ENCODE measurements at regions not wholly inside any gene's neighbourhood (a gene's known extent, or its start where the extent isn't known, plus 50 kb on each side); places are given as distances from the start of the nearest gene placed in this dataset.

DNA sequence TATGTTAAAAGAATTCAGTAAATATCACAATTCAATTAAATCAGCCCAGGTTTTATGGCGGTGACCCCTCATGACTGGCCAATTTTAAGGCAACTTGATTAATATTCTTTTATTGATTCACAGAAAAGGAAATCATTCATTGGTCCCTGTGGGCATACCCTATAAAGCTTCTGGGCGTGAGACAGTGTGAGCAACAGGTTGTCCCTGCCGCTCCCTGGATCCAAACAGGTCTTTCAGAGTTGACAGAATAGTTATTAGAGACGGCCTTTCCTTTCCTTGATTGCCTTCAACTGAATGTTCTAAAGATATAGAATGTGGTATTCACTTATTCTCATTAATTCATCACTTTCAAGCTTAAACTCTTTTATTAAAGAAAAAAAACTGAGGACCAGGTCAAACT is 433.9 kb downstream of the KCNJ2 start:
- no peak for TF ChIP-seq POLR2AphosphoS5 (IDR thresholded peaks at IDR 0.05)
- TF ChIP-seq, protein P1, sequence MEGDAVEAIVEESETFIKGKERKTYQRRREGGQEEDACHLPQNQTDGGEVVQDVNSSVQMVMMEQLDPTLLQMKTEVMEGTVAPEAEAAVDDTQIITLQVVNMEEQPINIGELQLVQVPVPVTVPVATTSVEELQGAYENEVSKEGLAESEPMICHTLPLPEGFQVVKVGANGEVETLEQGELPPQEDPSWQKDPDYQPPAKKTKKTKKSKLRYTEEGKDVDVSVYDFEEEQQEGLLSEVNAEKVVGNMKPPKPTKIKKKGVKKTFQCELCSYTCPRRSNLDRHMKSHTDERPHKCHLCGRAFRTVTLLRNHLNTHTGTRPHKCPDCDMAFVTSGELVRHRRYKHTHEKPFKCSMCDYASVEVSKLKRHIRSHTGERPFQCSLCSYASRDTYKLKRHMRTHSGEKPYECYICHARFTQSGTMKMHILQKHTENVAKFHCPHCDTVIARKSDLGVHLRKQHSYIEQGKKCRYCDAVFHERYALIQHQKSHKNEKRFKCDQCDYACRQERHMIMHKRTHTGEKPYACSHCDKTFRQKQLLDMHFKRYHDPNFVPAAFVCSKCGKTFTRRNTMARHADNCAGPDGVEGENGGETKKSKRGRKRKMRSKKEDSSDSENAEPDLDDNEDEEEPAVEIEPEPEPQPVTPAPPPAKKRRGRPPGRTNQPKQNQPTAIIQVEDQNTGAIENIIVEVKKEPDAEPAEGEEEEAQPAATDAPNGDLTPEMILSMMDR (IDR thresholded peaks at IDR 0.05), result no peak

All from stomach (tissue), 4 donors.